DMS53 (cell line): ENCODE measurements at regions not wholly inside any gene's neighbourhood (a gene's known extent, or its start where the extent isn't known, plus 50 kb on each side); places are given as distances from the start of the nearest gene placed in this dataset.
"Not testable (repeated sequence)": the region's sequence is repeated elsewhere in the genome, so short reads cannot be mapped to it uniquely, and the experiment has no call there.

Experiments used
- DNase-seq: peaks from one replicate; lab custom pipeline; 2025; lab: John Stamatoyannopoulos, UW

- no peak for DNase-seq
Measured at GRCh38 chr12:75760573-75761294, 249.3 kb upstream of the KRR1 start.

DNA sequence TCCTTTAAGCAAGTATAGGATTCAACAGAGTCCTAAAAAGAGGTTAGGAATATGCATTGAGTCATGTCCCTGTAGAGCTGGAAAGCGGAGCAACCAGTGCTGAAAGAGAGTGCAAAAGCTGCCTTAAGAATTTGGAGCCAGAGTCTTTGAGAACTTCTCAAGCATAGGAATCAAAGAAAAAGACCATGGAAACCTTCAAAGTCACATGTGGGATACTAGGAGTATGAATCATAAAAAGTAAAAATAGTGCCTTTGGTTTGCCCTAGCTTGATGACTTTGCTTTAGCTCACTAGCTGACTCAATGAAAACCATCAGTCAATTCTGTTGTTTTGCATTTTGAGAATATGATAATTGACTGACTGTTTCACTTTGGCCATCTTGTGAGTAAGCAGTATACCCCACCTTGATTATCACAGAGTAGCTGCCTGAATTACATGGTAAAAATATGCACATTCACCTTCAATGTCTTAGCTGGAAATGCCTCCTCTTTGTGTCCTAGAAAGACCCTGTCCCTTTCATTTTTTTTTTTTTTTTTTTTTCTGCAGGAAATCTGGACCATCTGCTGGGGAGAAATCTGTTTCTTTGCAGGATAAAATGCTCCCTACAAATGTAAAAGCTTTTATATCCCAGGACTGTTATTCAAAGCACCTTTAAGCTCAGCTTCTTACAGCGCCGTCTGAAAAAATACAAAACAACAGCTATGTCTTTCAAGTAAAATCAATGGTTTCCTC lies 248.6 kb upstream of the KRR1 start:
- no peak for DNase-seq

GRCh38 chr12:75759196-75759595 lies 247.8 kb upstream of the KRR1 start:
- DNase-seq, result no peak

DNA sequence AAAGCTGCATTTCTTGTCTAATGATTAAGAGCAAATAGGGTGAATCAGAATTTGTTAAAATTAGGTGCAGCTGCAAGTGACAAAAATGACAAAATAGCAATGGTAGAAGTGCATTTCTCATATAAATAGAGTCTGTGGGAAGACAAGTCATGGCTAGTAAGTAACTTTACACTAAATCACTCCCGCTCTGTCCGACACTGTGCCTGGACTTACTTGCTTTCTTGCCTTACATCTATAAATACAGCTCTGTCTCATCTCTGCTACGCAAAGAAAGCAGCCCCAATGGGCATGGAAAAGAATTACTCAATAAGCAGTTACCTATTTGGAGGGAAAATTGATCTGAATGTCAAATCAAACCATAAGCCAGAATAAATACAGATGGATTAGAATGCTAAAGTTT lies 245.4 kb upstream of the KRR1 start:
- no peak for DNase-seq

DNA sequence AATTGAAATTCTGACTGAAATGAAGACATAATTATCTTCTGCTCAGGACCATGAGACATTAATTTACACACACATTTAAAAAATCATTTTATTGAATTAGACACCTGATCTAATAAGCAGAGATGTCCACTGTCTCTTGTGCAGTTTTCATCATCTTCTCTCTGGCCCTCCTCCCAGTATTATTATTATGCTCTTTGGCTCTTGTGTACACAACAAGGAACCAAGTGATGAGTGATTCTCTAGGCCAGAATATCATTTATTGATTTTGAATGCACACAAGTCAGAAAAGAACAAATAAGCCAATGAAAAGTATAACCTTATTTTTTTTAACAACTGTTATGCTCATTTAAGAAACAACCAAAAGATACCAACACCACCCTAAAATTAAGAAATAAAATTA lies 244.7 kb upstream of the KRR1 start:
- no peak for DNase-seq

GRCh38 chr12:75754698-75755097 lies 243.3 kb upstream of the KRR1 start:
- no peak for DNase-seq

DNA sequence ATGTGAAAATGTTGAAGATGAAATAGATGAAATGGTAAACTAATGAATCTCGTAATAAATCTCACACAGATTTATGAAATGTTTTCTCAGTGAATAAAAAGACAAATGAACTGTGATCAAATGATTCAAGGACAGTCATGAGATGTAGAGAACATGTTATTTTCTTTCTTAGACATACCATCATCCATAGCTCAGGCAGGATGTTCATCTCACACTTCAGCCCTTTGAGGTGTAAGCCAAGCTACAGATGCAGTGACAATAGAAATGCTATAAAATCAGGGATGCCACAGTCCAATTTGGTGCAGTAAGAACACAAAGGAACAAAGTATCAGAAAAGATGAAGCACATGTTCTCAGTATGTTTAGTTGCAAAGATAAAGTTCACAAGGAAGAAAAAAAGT lies 242.7 kb upstream of the KRR1 start:
- DNase-seq, result no peak

DNA sequence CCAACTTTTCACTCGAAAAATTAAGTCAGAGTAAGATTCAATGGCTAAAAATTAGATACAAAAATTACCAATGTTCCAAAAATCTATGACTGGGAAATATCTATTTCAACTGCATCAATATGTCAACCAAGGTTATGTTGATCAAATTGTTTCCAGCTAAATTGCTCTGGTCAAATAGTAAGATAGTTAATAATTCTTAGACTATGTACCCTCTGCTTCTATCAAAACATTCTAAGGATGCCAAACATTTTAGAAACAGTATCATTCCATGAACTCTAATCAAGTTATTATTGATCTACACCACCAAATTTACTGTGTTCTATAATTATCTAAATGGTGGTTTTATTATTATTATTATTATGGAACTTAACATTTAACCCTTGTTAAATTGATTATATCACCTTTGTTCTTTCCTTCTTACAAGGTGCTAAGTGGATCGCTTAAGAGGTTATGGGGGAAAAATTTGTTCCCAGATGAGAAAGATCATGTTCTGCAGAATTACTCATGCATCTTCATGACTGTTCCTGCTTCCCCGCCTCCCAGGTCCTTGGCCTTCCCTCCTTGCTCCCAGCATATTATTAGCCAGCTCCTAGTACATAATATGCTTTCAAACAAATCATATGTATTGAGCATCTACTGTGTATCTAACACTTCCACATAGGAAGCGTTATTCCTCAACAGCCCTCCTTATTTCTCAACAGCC lies 240.5 kb upstream of the KRR1 start:
- DNase-seq, result no peak

- no peak for DNase-seq
Measured at GRCh38 chr12:75750716-75751306, 239.4 kb upstream of the KRR1 start.

DNA sequence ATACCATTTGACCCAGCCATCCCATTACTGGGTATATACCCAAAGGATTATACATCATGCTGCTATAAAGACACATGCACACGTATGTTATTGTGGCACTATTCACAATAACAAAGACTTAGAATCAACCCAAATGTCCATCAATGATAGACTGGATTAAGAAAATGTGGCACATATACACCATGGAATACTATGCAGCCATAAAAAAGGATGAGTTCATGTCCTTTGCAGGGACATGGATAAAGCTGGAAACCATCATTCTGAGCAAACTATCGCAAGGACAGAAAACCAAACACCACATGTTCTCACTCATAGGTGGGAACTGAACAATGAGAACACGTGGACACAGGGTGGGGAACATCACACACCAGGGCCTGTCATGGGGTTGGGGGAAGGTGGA lies 237.6 kb upstream of the KRR1 start:
- not testable (repeated sequence) for DNase-seq

GRCh38 chr12:75748136-75748535 lies 236.7 kb upstream of the KRR1 start:
- DNase-seq, result no peak

DNA sequence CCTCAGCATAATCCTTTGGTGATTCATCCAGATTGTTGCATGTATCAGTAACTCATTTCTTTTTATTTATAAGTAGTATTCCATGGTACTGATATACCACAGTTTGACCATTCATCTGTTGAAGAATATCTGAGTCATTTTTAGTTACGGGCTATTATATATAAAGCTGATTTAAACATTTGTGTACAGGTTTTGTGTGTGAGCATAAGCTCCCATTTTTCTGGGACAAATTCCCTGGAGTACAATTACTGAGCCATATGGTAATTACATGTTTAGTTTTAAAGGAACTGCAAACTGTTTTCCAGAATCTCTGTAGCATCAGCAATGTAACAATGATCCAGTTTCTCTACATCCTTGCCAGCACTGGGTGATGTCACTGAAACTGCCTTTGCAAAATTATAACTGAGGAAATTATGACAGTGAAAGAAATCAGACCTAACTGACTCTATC lies 236.2 kb upstream of the KRR1 start:
- no peak for DNase-seq

DNA sequence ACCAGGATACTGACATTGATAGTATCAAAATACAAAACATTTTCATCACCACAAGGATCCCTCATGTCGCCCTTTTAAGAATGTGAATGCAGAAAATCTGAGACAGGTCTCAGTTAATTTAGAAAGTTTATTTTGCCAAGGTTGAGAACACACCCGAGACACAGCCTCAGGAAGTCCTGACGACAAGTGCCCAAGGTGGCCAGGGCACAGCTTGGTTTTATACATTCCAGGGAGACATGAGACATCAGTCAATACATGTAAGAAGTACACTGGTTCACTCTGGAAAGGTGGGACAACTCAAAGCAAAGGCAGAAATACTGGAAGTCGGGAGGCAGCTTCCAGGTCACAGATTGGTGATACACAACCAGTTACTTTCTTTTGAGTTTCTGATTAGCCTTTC lies 235.2 kb upstream of the KRR1 start:
- DNase-seq, result no peak

GRCh38 chr12:75744607-75745256 lies 233.3 kb upstream of the KRR1 start:
- no peak for DNase-seq

GRCh38 chr12:75742961-75743360 lies 231.6 kb upstream of the KRR1 start:
- DNase-seq, result no peak

- no peak for DNase-seq
Measured at GRCh38 chr12:75742048-75742447, 230.6 kb upstream of the KRR1 start.

DNA sequence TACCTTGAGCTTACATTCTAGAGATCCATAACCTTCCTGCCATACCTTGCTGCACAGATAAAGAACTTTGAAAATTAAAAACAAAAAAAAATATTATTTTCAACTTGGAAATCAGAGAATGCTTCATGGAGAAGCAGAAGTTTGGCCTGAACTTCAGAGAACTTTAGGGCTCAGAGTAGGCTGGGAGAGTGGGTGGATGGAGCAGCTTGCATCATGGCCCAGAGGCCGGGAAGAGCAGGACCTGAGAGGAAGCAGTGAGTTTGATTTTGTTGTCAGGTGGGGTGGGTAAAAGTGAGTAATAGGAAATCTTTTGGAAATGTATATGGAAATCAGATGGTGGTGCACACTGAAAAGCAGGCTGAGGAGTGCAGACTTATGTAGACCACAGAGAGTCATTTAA lies 228.5 kb upstream of the KRR1 start:
- no peak for DNase-seq

GRCh38 chr12:75739098-75739497 lies 227.7 kb upstream of the KRR1 start:
- not testable (repeated sequence) for DNase-seq

GRCh38 chr12:75738486-75738885 lies 227.1 kb upstream of the KRR1 start:
- DNase-seq, result no peak

DNA sequence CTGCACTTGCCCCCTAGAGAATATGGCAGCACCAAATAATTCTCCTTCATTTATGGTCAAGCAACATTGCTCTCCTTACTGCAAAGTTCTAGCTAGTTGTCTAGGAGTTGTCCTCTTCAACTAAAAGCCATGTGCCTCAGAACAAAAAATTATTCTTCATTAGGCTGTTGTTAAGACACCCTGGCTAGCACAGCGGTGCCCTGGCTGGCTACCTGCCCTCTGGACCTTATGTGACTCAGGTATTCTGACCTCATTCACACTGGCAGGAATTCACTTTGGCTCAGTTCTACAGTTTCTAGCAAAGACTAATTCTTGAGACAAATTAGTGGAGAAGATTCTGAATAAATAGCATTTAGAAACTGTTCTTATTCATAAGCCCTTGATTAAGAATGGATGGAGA lies 224.4 kb upstream of the KRR1 start:
- DNase-seq, result no peak

GRCh38 chr12:75728826-75729225 lies 217.4 kb upstream of the KRR1 start:
- no peak for DNase-seq

- DNase-seq, result no peak
Measured at GRCh38 chr12:75727577-75727976, 216.2 kb upstream of the KRR1 start.
